ENCODE measurements at regions not wholly inside any gene's neighbourhood (a gene's known extent, or its start where the extent isn't known, plus 50 kb on each side); places are given as distances from the start of the nearest gene placed in this dataset.

GRCh38 chr1:186530109-186530508 lies 69.2 kb upstream of the PDC start:
- Histone ChIP-seq H3K4me1 (ENCODE audit: low read length) (no peaks in the 10 kb centered on the region), H3K9me3 (replicated peaks; ENCODE audit: insufficient read depth, low read length) (no peaks in the 10 kb centered on the region), H3K27me3 (replicated peaks; ENCODE audit: insufficient read depth, low read length) (no peaks in the 10 kb centered on the region), H3K4me2 (ENCODE audit: low read depth, low read length) (no peak overlapping the region), H3K4me3 (ENCODE audit: low read length) (no peak overlapping the region), H3K36me3 (replicated peaks; ENCODE audit: insufficient read depth, low read length) (no peaks in the 10 kb centered on the region), H4K20me1 (ENCODE audit: insufficient read depth, low read length) (no peaks in the 10 kb centered on the region), H3K27ac (ENCODE audit: low read length) (no peak overlapping the region), H3F3A (ENCODE audit: insufficient read depth, low read length) (no peaks in the 10 kb centered on the region), H3K9ac (ENCODE audit: low read length) (no peak overlapping the region), H2AFZ (ENCODE audit: low read length) (no peak overlapping the region), H3K79me2 (ENCODE audit: low read length) (no peaks in the 10 kb centered on the region), H3K9me2 (replicated peaks; ENCODE audit: insufficient read depth, low read length) (no peaks in the 10 kb centered on the region)
- DNase-seq, result no peak
- no peak for TF ChIP-seq EZH2phosphoT487 (IDR thresholded peaks at IDR 0.05; ENCODE audit: low read length)
- no peak for TF ChIP-seq CTCF (IDR thresholded peaks at IDR 0.05; ENCODE audit: low read length)
- TF ChIP-seq EZH2 (optimal IDR thresholded peaks at IDR 0.05; ENCODE audit: low read depth, low read length), result no peak

- Histone ChIP-seq H3K27me3 (replicated peaks; ENCODE audit: insufficient read depth, low read length) (no peaks in the 10 kb centered on the region), H3K79me2 (ENCODE audit: low read length) (no peaks in the 10 kb centered on the region), H3K9me2 (replicated peaks; ENCODE audit: insufficient read depth, low read length) (no peaks in the 10 kb centered on the region), H4K20me1 (ENCODE audit: insufficient read depth, low read length) (no peaks in the 10 kb centered on the region), H3K4me2 (ENCODE audit: low read depth, low read length) (no peak overlapping the region), H2AFZ (ENCODE audit: low read length) (no peak overlapping the region), H3F3A (ENCODE audit: insufficient read depth, low read length) (no peaks in the 10 kb centered on the region), H3K9me3 (replicated peaks; ENCODE audit: insufficient read depth, low read length) (no peaks in the 10 kb centered on the region), H3K4me3 (ENCODE audit: low read length) (no peak overlapping the region), H3K27ac (ENCODE audit: low read length) (no peak overlapping the region), H3K9ac (ENCODE audit: low read length) (no peak overlapping the region), H3K4me1 (ENCODE audit: low read length) (no peaks in the 10 kb centered on the region), H3K36me3 (replicated peaks; ENCODE audit: insufficient read depth, low read length) (no peaks in the 10 kb centered on the region)
- no peak for DNase-seq
- TF ChIP-seq EZH2 (optimal IDR thresholded peaks at IDR 0.05; ENCODE audit: low read depth, low read length), result no peak
- no peak for TF ChIP-seq CTCF (IDR thresholded peaks at IDR 0.05; ENCODE audit: low read length)
- no peak for TF ChIP-seq EZH2phosphoT487 (IDR thresholded peaks at IDR 0.05; ENCODE audit: low read length)
Measured at GRCh38 chr1:186519982-186520381, 59.1 kb upstream of the PDC start.

- H3K4me3 ChIP-seq (ENCODE audit: low read length), result no peak overlapping the region
- no peak for TF ChIP-seq EZH2 (optimal IDR thresholded peaks at IDR 0.05; ENCODE audit: low read depth, low read length)
- TF ChIP-seq EZH2phosphoT487 (IDR thresholded peaks at IDR 0.05; ENCODE audit: low read length), result no peak
- no peak for TF ChIP-seq CTCF (IDR thresholded peaks at IDR 0.05; ENCODE audit: low read length)
- H3K9me2 ChIP-seq (replicated peaks; ENCODE audit: insufficient read depth, low read length), result no peaks in the 10 kb centered on the region
- no peak overlapping the region for H3K27ac ChIP-seq (ENCODE audit: low read length)
- H3K4me1 ChIP-seq (ENCODE audit: low read length), result no peaks in the 10 kb centered on the region
- no peaks in the 10 kb centered on the region for H3K79me2 ChIP-seq (ENCODE audit: low read length)
- H3K4me2 ChIP-seq (ENCODE audit: low read depth, low read length), result no peak overlapping the region
- H3F3A ChIP-seq (ENCODE audit: insufficient read depth, low read length), result no peaks in the 10 kb centered on the region
- H3K9me3 ChIP-seq (replicated peaks; ENCODE audit: insufficient read depth, low read length), result no peaks in the 10 kb centered on the region
- H4K20me1 ChIP-seq (ENCODE audit: insufficient read depth, low read length), result no peaks in the 10 kb centered on the region
- no peak for DNase-seq
- no peak overlapping the region for H3K9ac ChIP-seq (ENCODE audit: low read length)
- no peaks in the 10 kb centered on the region for H3K36me3 ChIP-seq (replicated peaks; ENCODE audit: insufficient read depth, low read length)
- no peaks in the 10 kb centered on the region for H3K27me3 ChIP-seq (replicated peaks; ENCODE audit: insufficient read depth, low read length)
- no peak overlapping the region for H2AFZ ChIP-seq (ENCODE audit: low read length)
Measured at GRCh38 chr1:186518822-186519381, 58.0 kb upstream of the PDC start.

Measured in MM.1S (cell line).